H9 (cell line): ENCODE measurements at regions not wholly inside any gene's neighbourhood (a gene's known extent, or its start where the extent isn't known, plus 50 kb on each side); places are given as distances from the start of the nearest gene placed in this dataset.
A peak's percentile ranks its signal among the peaks of the same experiment; 100 is the strongest.

Experiments used
- DNase-seq: peaks from one replicate; pipeline ENCODE4 v3.0.0-alpha.2; 2017
- H2AFZ ChIP-seq: one replicate; pipeline ENCODE4 v1.6.1; 2013; ENCODE audit warnings: mild to moderate bottlenecking, low read length, control low read depth, moderate library complexity
- H2AK5ac ChIP-seq: 2 replicates; pipeline ENCODE4 v1.6.1; 2013; ENCODE audit warnings: low read length, control low read depth, mixed read lengths; ENCODE audit not compliant: insufficient read length
- H2BK120ac ChIP-seq: one replicate; pipeline ENCODE4 v1.6.1; 2013; ENCODE audit warnings: low read depth, mild to moderate bottlenecking, low read length, control low read depth, inconsistent platforms; ENCODE audit not compliant: poor library complexity, severe bottlenecking
- H2BK12ac ChIP-seq: 2 replicates; pipeline ENCODE4 v1.6.1; 2013; ENCODE audit warnings: low read length, control low read depth, mixed read lengths, low read depth; ENCODE audit not compliant: insufficient read length
- H2BK15ac ChIP-seq: 2 replicates; pipeline ENCODE4 v1.6.1; 2013; ENCODE audit warnings: low read depth, low read length, control low read depth
- H2BK20ac ChIP-seq: one replicate; pipeline ENCODE4 v1.6.1; 2013; ENCODE audit warnings: low read depth, mild to moderate bottlenecking, low read length, control low read depth, inconsistent platforms; ENCODE audit not compliant: poor library complexity, severe bottlenecking
- H2BK5ac ChIP-seq: 2 replicates; pipeline ENCODE4 v1.6.1; 2013; ENCODE audit warnings: low read length, control low read depth, mixed read lengths; ENCODE audit not compliant: insufficient read length
- H3K14ac ChIP-seq: 2 replicates; pipeline ENCODE4 v1.6.1; 2013; ENCODE audit warnings: low read length, control low read depth; ENCODE audit not compliant: insufficient read depth
- H3K18ac ChIP-seq: 2 replicates; pipeline ENCODE4 v1.6.1; 2013; ENCODE audit warnings: low read depth, mild to moderate bottlenecking, mixed read lengths, low read length, control low read depth; ENCODE audit not compliant: insufficient read length
- H3K23ac ChIP-seq: 2 replicates; pipeline ENCODE4 v1.6.1; 2013; ENCODE audit warnings: low read length, control low read depth, mixed read lengths, low read depth; ENCODE audit not compliant: insufficient read length
- H3K23me2 ChIP-seq: 2 replicates; pipeline ENCODE4 v1.6.1; 2013; ENCODE audit warnings: low read depth, mild to moderate bottlenecking, mixed read lengths, low read length, control low read depth; ENCODE audit not compliant: insufficient read length, poor library complexity, severe bottlenecking
- H3K27ac ChIP-seq: 2 replicates; pipeline ENCODE4 v1.5.1; 2013; ENCODE audit warnings: low read length, control low read depth, mixed read lengths, low read depth; ENCODE audit not compliant: insufficient read length
- H3K27me3 ChIP-seq: 2 replicates; pipeline ENCODE4 v1.6.1; 2013; ENCODE audit warnings: low read length, control low read depth, inconsistent platforms; ENCODE audit not compliant: insufficient read depth
- H3K4ac ChIP-seq: 2 replicates; pipeline ENCODE4 v1.6.1; 2013; ENCODE audit warnings: low read depth, mild to moderate bottlenecking, control low read depth, inconsistent platforms, low read length, moderate library complexity
- H3K4me1 ChIP-seq: 2 replicates; pipeline ENCODE4 v1.6.1; 2013; ENCODE audit warnings: low read length, control low read depth, inconsistent platforms; ENCODE audit not compliant: insufficient read depth
- H3K4me2 ChIP-seq: 2 replicates; pipeline ENCODE4 v1.6.1; 2013; ENCODE audit warnings: low read length, control low read depth, mixed read lengths; ENCODE audit not compliant: insufficient read length, insufficient read depth
- H3K56ac ChIP-seq: 2 replicates; pipeline ENCODE4 v1.6.1; 2013; ENCODE audit warnings: low read depth, mild to moderate bottlenecking, mixed read lengths, low read length, control low read depth; ENCODE audit not compliant: insufficient read length
- H3K79me1 ChIP-seq: 2 replicates; pipeline ENCODE4 v1.6.1; 2013; ENCODE audit warnings: low read depth, mild to moderate bottlenecking, moderate library complexity, low read length, control low read depth, inconsistent platforms; ENCODE audit not compliant: insufficient read depth, poor library complexity, severe bottlenecking
- H3K79me2 ChIP-seq: 2 replicates; pipeline ENCODE4 v1.6.1; 2013; ENCODE audit warnings: low read length, control low read depth, inconsistent platforms; ENCODE audit not compliant: insufficient read depth
- H3K9ac ChIP-seq: 2 replicates; pipeline ENCODE4 v1.6.1; 2013; ENCODE audit warnings: low read length, control low read depth, mixed read lengths; ENCODE audit not compliant: insufficient read length; ENCODE audit errors: extremely low read depth
- H3K9me3 ChIP-seq: one replicate; pipeline ENCODE4 v1.6.1; 2013; ENCODE audit warnings: low read depth, low read length, inconsistent platforms; ENCODE audit not compliant: control insufficient read depth
- H3T11ph ChIP-seq: one replicate; pipeline ENCODE4 v1.6.1; 2013; ENCODE audit warnings: mild to moderate bottlenecking, low read length, control low read depth, inconsistent platforms
- H4K20me1 ChIP-seq: one replicate; pipeline ENCODE4 v1.6.1; 2013; ENCODE audit not compliant: control insufficient read depth, insufficient read length, insufficient read depth
- H4K5ac ChIP-seq: 2 replicates; pipeline ENCODE4 v1.6.1; 2013; ENCODE audit warnings: low read depth, mild to moderate bottlenecking, mixed read lengths, low read length, control low read depth; ENCODE audit not compliant: insufficient read length
- H4K8ac ChIP-seq: replicated peaks from 2 replicates; pipeline ENCODE4 v1.6.1; 2013; ENCODE audit warnings: low read length, control low read depth, mixed read lengths, low read depth; ENCODE audit not compliant: insufficient read length
- H4K91ac ChIP-seq: 2 replicates; pipeline ENCODE4 v1.6.1; 2013; ENCODE audit warnings: low read depth, mild to moderate bottlenecking, moderate library complexity, mixed read lengths, low read length, control low read depth; ENCODE audit not compliant: insufficient read length
- H3K27ac Mint-ChIP-seq, 3 experiments: 2 replicates in 2 of 3; 3 replicates in 1 of 3; pipeline ENCODE4 v1.8.0; 2020 to 2021; ENCODE audit warnings: mixed read lengths in 3 of 3, mild to moderate bottlenecking in 1 of 3, moderate library complexity in 1 of 3
- H3K27me3 Mint-ChIP-seq: 2 replicates; pipeline ENCODE4 v1.8.0; 2021; ENCODE audit warnings: low read depth, mild to moderate bottlenecking, moderate library complexity, mixed read lengths
- H3K36me3 Mint-ChIP-seq, 3 experiments: 2 replicates in 2 of 3; 3 replicates in 1 of 3; pipeline ENCODE4 v1.8.0; 2020 to 2021; ENCODE audit warnings: low read depth in 3 of 3, mixed read lengths in 3 of 3; ENCODE audit not compliant: insufficient read depth in 1 of 3
- H3K4me1 Mint-ChIP-seq, 2 experiments: 2 replicates each; pipeline ENCODE4 v1.8.0; 2020; ENCODE audit warnings: mixed read lengths in 2 of 2
- H3K4me3 Mint-ChIP-seq, 2 experiments: 2 replicates in 1 of 2; 3 replicates in 1 of 2; pipeline ENCODE4 v1.8.0; 2020 to 2021; ENCODE audit warnings: mild to moderate bottlenecking in 2 of 2, mixed read lengths in 2 of 2, moderate library complexity in 1 of 2
- H3K9me3 Mint-ChIP-seq, 2 experiments: 2 replicates in 1 of 2; 3 replicates in 1 of 2; pipeline ENCODE4 v1.8.0; 2020; ENCODE audit warnings: mild to moderate bottlenecking in 2 of 2, mixed read lengths in 2 of 2, moderate library complexity in 1 of 2
- WGBS: extraction: QIAGEN DNeasy Blood & Tissue Kit; methylation state at CpG from one replicate; pipeline ENCODE4 v1.1.7; 2013; ENCODE audit warnings: missing lambda C conversion rate, low lambda C conversion rate, mixed read lengths; ENCODE audit not compliant: insufficient read length; ENCODE audit errors: extremely low coverage; 5-methylcytosine and 5-hydroxymethylcytosine counted together
- TF ChIP-seq, protein P1 (sequence below): fragments of 200-600 bp; sonication (generic); conservative IDR thresholded peaks from 3 replicates; pipeline ENCODE4 v1.8.0; 2021; ENCODE audit warnings: antibody characterized with exemption, mild to moderate bottlenecking

DNA sequence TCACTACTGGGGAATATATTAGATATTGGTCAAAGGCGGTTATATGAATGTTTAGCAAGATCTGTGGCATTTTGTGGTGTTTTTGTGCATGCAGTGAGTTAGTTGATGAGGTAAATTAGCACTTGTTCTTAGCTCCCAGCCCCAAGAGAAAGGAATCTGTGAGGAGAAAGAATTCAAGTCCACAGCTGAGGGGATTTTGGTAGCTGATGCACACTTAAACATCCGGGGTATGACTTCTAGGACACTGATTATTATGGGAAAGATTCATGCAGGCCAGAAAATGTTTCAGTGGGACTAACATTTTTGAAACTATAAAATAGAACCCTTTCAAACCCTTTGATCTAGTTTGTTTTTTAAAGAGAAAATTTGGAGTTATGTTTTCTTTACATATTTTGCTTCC lies 118.2 kb upstream of the RPS23 start:
- H3K9me3 Mint-ChIP-seq: no peaks in the 10 kb centered on the region
- Histone ChIP-seq H3K18ac (no peak overlapping the region), H3K9me3 (no peaks in the 10 kb centered on the region), H3K27ac (no peak overlapping the region), H2AFZ (peak overlapping the region; percentile 8), H3K23ac (no peak overlapping the region), H3K4ac (no peak overlapping the region), H4K20me1 (no peaks in the 10 kb centered on the region), H3K9ac (no peak overlapping the region), H2BK20ac (no peak overlapping the region), H2AK5ac (no peak overlapping the region), H3K79me1 (no peaks in the 10 kb centered on the region), H2BK120ac (no peak overlapping the region), H3K56ac (no peak overlapping the region), H4K5ac (no peak overlapping the region), H3K79me2 (no peaks in the 10 kb centered on the region), H3K4me1 (no peaks in the 10 kb centered on the region; the same call in 1 of the 2 replicates), H3K14ac (no peak overlapping the region), H3K27me3 (no peaks in the 10 kb centered on the region), H3K4me2 (no peak overlapping the region), H2BK5ac (no peak overlapping the region), H2BK12ac (no peak overlapping the region), H3T11ph (no peak overlapping the region), H4K91ac (no peak overlapping the region), H4K8ac (no peak overlapping the region), H3K23me2 (no peaks in the 10 kb centered on the region), H2BK15ac (no peak overlapping the region)
- TF ChIP-seq, protein P1, sequence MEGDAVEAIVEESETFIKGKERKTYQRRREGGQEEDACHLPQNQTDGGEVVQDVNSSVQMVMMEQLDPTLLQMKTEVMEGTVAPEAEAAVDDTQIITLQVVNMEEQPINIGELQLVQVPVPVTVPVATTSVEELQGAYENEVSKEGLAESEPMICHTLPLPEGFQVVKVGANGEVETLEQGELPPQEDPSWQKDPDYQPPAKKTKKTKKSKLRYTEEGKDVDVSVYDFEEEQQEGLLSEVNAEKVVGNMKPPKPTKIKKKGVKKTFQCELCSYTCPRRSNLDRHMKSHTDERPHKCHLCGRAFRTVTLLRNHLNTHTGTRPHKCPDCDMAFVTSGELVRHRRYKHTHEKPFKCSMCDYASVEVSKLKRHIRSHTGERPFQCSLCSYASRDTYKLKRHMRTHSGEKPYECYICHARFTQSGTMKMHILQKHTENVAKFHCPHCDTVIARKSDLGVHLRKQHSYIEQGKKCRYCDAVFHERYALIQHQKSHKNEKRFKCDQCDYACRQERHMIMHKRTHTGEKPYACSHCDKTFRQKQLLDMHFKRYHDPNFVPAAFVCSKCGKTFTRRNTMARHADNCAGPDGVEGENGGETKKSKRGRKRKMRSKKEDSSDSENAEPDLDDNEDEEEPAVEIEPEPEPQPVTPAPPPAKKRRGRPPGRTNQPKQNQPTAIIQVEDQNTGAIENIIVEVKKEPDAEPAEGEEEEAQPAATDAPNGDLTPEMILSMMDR: no peak
- no peak overlapping the region for H3K27ac Mint-ChIP-seq
- no peaks in the 10 kb centered on the region for H3K36me3 Mint-ChIP-seq
- no CpG with 5 or more reads among the region's 2 CpGs for WGBS
- H3K4me1 Mint-ChIP-seq: peaks cover 0 to 11% of the 10 kb centered on the region in 2 experiments; a peak in 3 of 4 replicates
- H3K4me3 Mint-ChIP-seq: no peak overlapping the region
- DNase-seq: no peak
- no peaks in the 10 kb centered on the region for H3K27me3 Mint-ChIP-seq
